ENCODE measurements at regions not wholly inside any gene's neighbourhood (a gene's known extent, or its start where the extent isn't known, plus 50 kb on each side); places are given as distances from the start of the nearest gene placed in this dataset.

DNA sequence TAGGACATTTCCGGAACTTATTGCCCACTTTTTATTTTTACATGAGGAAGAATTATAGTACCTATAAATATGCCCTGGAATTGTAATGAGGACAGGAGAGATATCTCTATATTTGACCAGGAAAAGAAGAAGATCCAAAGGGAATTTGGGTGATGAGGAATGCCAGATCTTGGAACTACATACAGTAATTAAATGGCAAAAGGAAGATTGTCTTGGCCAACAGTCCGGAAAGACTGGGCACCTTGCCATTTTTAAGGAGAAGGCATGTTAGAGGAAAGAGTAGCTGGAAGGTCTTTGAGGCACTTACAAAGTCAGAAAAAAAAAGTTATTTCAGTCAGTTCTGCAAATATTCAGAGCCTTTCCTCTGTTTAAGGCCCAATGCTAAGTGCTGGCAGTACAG, 616.4 kb downstream of the MED13L start:
- TF ChIP-seq, protein P1, sequence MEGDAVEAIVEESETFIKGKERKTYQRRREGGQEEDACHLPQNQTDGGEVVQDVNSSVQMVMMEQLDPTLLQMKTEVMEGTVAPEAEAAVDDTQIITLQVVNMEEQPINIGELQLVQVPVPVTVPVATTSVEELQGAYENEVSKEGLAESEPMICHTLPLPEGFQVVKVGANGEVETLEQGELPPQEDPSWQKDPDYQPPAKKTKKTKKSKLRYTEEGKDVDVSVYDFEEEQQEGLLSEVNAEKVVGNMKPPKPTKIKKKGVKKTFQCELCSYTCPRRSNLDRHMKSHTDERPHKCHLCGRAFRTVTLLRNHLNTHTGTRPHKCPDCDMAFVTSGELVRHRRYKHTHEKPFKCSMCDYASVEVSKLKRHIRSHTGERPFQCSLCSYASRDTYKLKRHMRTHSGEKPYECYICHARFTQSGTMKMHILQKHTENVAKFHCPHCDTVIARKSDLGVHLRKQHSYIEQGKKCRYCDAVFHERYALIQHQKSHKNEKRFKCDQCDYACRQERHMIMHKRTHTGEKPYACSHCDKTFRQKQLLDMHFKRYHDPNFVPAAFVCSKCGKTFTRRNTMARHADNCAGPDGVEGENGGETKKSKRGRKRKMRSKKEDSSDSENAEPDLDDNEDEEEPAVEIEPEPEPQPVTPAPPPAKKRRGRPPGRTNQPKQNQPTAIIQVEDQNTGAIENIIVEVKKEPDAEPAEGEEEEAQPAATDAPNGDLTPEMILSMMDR (conservative IDR thresholded peaks at IDR 0.05; ENCODE audit: low read length): no peak
- TF ChIP-seq EZH2phosphoT487 (IDR thresholded peaks at IDR 0.05; ENCODE audit: borderline replicate concordance): no peak

Data from Loucy (cell line).